Activated naive CD8-positive, alpha-beta T cell treated with anti-CD3 and anti-CD28 coated beads, Interleukin-2, amount 10 ng/mL, durations not matched to agents 7 days and 5 days (primary cell): ENCODE measurements at regions not wholly inside any gene's neighbourhood (a gene's known extent, or its start where the extent isn't known, plus 50 kb on each side); places are given as distances from the start of the nearest gene placed in this dataset.

Source experiments
- ATAC-seq: fragments of 150-1000 bp; cut with Tn5 transposase; one replicate; pipeline ENCODE4 v1.10.0; 2021; ENCODE audit warnings: low read depth, moderate library complexity
- POLR2A ChIA-PET: fragments of 350-600 bp; sonication (Branson Sonifier 250); formaldehyde crosslinking; loops from one replicate; lab custom pipeline; 2021; ENCODE audit warnings: antibody characterized with exemption; lab: Charles Lee
- DNase-seq: peaks from one replicate; pipeline ENCODE4 v3.0.0; 2021
- H3K27ac Mint-ChIP-seq: one replicate; pipeline ENCODE4 v1.8.0; 2022; ENCODE audit warnings: mild to moderate bottlenecking, mixed read lengths
- H3K27me3 Mint-ChIP-seq: one replicate; pipeline ENCODE4 v1.8.0; 2022; ENCODE audit warnings: mild to moderate bottlenecking, moderate library complexity, mixed read lengths
- H3K36me3 Mint-ChIP-seq: one replicate; pipeline ENCODE4 v1.8.0; 2021; ENCODE audit warnings: mild to moderate bottlenecking, mixed read lengths
- H3K4me1 Mint-ChIP-seq: one replicate; pipeline ENCODE4 v1.8.0; 2021; ENCODE audit warnings: mixed read lengths
- H3K4me3 Mint-ChIP-seq: one replicate; pipeline ENCODE4 v1.8.0; 2022; ENCODE audit warnings: mild to moderate bottlenecking, moderate library complexity, mixed read lengths
- H3K9me3 Mint-ChIP-seq: one replicate; pipeline ENCODE4 v1.8.0; 2021; ENCODE audit warnings: mixed read lengths

DNA sequence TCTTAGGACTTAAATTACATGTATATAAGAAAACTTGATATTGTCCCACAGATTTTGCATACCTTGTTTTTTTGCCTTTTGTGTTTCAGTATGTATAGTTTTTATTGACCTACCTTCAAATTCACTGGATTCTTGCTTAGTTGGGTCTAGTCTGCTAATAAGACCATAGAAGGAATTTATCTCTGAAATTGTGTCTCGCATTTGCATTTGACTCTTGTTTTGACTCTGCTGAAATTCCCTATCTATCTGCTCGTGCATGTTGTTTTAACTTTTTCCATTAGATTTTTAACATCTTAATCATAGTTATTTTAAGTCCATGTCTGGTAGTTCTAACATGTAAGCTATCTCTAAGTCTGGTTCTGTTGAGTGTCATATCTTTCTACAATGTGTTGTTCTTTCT is 163.9 kb downstream of the SCP2D1 start:
- no peak for DNase-seq
- no peak for ATAC-seq
- Mint-ChIP-seq H3K4me1 (no peaks in the 10 kb centered on the region), H3K36me3 (no peaks in the 10 kb centered on the region), H3K27ac (no peak overlapping the region), H3K4me3 (no peak overlapping the region), H3K9me3 (no peaks in the 10 kb centered on the region), H3K27me3 (no peaks in the 10 kb centered on the region)
- POLR2A ChIA-PET, result no interaction called here

GRCh38 chr20:18978311-18978710 is 164.7 kb downstream of the SCP2D1 start:
- ATAC-seq, result no peak
- Mint-ChIP-seq H3K4me3 (no peak overlapping the region), H3K27ac (no peak overlapping the region), H3K9me3 (no peaks in the 10 kb centered on the region), H3K36me3 (no peaks in the 10 kb centered on the region), H3K4me1 (no peaks in the 10 kb centered on the region), H3K27me3 (no peaks in the 10 kb centered on the region)
- POLR2A ChIA-PET, result no interaction called here
- DNase-seq, result no peak

DNA sequence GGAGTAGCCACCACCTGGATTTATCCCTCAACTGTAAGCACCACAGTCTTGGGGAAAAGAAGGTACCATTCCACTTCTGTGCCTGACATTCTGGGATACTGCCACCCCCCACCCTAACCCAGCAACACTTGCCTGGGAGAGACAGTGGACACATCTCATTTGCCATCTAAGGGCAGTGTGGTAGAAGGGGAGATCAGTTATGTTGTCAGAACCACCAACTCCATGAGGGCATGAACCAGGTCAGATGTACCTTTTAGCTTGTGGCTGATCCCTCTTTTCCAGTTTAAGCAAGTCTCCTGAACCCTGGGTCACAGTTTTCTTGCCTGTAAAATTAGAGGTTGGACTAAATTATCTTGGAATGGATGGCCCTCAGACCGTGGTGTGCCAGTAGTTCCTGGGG is 165.5 kb downstream of the SCP2D1 start:
- no peak overlapping the region for H3K4me3 Mint-ChIP-seq
- H3K27me3 Mint-ChIP-seq, result no peaks in the 10 kb centered on the region
- POLR2A ChIA-PET, result no interaction called here
- no peak for DNase-seq
- no peaks in the 10 kb centered on the region for H3K9me3 Mint-ChIP-seq
- no peak overlapping the region for H3K27ac Mint-ChIP-seq
- H3K36me3 Mint-ChIP-seq, result no peaks in the 10 kb centered on the region
- H3K4me1 Mint-ChIP-seq, result no peaks in the 10 kb centered on the region
- no peak for ATAC-seq

- Mint-ChIP-seq H3K27ac (no peak overlapping the region), H3K36me3 (no peaks in the 10 kb centered on the region), H3K27me3 (no peaks in the 10 kb centered on the region), H3K9me3 (no peaks in the 10 kb centered on the region), H3K4me3 (no peak overlapping the region), H3K4me1 (no peaks in the 10 kb centered on the region)
- ATAC-seq, result no peak
- POLR2A ChIA-PET, result no interaction called here
- DNase-seq, result no peak
Observed at GRCh38 chr20:18981962-18982539, 168.5 kb downstream of the SCP2D1 start.

GRCh38 chr20:18983796-18984195 is 170.2 kb downstream of the SCP2D1 start:
- Mint-ChIP-seq H3K36me3 (no peaks in the 10 kb centered on the region), H3K9me3 (no peaks in the 10 kb centered on the region), H3K27ac (no peak overlapping the region), H3K4me3 (no peak overlapping the region), H3K27me3 (no peaks in the 10 kb centered on the region), H3K4me1 (no peaks in the 10 kb centered on the region)
- no peak for DNase-seq
- POLR2A ChIA-PET, result no interaction called here
- ATAC-seq, result no peak

GRCh38 chr20:18984238-18985200 is 170.9 kb downstream of the SCP2D1 start:
- POLR2A ChIA-PET, result no interaction called here
- Mint-ChIP-seq H3K4me1 (no peaks in the 10 kb centered on the region), H3K27me3 (no peaks in the 10 kb centered on the region), H3K4me3 (no peak overlapping the region), H3K36me3 (no peaks in the 10 kb centered on the region), H3K27ac (no peak overlapping the region), H3K9me3 (no peaks in the 10 kb centered on the region)
- DNase-seq (no peak), ATAC-seq (no peak)

- Mint-ChIP-seq H3K4me3 (no peak overlapping the region), H3K27me3 (no peaks in the 10 kb centered on the region), H3K36me3 (no peaks in the 10 kb centered on the region), H3K9me3 (no peaks in the 10 kb centered on the region), H3K27ac (no peak overlapping the region), H3K4me1 (no peaks in the 10 kb centered on the region)
- POLR2A ChIA-PET, result no interaction called here
- no peak for DNase-seq
- ATAC-seq, result no peak
Observed at GRCh38 chr20:18985551-18985950, 172.0 kb downstream of the SCP2D1 start.

DNA sequence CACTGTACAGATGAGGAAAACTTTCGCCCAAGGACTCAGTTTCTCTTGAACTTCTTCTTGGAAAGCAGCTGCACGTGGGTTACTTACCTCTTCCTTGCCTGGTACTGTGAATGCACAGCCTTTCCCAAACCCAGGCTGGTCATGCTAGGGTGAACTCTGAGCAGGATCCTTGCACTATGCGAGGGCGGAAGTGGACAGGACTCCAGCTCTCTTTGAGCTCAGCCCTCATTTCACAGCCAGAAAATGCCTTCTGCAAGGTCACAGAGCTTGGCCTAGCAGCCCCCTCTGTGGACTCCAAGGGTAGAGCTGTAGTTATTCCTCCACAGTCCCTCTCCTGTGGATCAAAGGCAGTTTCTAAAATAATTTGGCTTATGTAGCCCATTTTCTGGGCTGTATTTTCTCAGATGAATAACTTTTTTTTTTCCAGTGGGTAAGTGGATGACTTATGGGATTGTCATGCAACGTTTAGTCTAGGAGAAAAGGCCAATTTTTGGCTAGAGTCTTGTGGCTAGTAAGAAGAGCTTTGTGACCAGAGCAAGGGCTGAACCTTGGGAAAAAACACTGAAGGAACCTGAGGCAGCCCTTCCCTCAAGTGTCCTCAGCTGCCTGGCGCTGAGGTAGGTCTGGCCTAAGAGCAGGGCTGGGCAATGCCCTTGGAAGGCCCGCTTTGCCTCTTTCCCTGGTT is 172.7 kb downstream of the SCP2D1 start:
- Mint-ChIP-seq H3K36me3 (no peaks in the 10 kb centered on the region), H3K27me3 (no peaks in the 10 kb centered on the region), H3K9me3 (no peaks in the 10 kb centered on the region), H3K4me1 (no peaks in the 10 kb centered on the region), H3K4me3 (no peak overlapping the region), H3K27ac (no peak overlapping the region)
- ATAC-seq (no peak), DNase-seq (no peak)
- POLR2A ChIA-PET, result no interaction called here

GRCh38 chr20:18986895-18987580 is 173.5 kb downstream of the SCP2D1 start:
- POLR2A ChIA-PET, result no interaction called here
- H3K4me1 Mint-ChIP-seq, result no peaks in the 10 kb centered on the region
- no peaks in the 10 kb centered on the region for H3K27me3 Mint-ChIP-seq
- H3K27ac Mint-ChIP-seq, result no peak overlapping the region
- H3K36me3 Mint-ChIP-seq, result no peaks in the 10 kb centered on the region
- DNase-seq, result no peak
- H3K9me3 Mint-ChIP-seq, result no peaks in the 10 kb centered on the region
- no peak for ATAC-seq
- no peak overlapping the region for H3K4me3 Mint-ChIP-seq

DNA sequence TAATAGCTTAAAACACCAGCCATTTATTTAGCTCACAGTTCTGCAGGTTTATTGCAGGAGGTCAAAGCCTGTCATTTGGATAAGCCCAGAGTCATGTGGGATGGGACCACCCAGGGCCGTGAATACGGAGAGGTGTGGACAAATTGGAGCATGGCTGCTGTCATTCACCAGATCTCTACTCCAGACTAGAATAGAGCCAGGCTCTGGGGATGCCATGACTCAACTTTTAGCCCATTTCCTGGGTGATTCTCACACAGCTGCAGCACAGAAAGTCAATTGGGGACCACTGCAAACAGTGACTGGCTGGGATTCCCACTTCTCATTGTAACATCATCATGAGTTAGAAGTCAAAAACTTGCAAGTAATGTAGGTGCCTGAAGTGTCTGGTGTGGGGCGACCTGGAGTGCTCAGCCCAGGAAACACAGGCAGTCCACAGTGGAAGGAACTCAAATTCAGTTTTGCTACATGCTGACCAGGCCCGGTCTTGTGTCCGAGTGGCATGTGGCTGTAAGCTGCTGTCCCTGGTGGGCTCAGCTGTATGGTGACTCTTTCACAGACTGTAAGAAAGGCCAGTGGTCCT is 174.3 kb downstream of the SCP2D1 start:
- POLR2A ChIA-PET, result no interaction called here
- Mint-ChIP-seq H3K27ac (no peak overlapping the region), H3K36me3 (no peaks in the 10 kb centered on the region), H3K9me3 (no peaks in the 10 kb centered on the region), H3K4me3 (no peak overlapping the region), H3K27me3 (no peaks in the 10 kb centered on the region), H3K4me1 (no peaks in the 10 kb centered on the region)
- DNase-seq (no peak), ATAC-seq (no peak)

DNA sequence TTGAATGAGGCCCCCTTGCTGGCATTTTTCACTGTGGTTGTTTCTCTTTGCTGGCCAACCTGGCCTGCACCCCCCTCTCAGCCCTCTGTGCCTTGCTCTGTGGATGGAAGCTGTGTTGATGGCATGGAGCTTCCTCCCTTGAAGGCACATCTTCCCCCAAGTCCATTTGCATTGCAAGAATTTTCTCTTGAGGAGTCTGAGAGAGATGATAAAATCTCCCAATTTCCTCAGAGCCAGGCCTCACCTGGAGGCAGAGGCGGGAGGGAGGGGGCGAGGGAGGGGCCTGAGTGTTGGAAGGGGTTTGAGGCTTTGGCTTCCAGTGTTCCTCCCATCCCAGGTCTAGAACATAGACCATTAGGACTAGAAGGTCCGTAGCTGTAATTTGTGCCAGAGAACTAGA is 175.1 kb downstream of the SCP2D1 start:
- ATAC-seq (no peak), DNase-seq (no peak)
- H3K9me3 Mint-ChIP-seq, result no peaks in the 10 kb centered on the region
- H3K4me3 Mint-ChIP-seq, result no peak overlapping the region
- POLR2A ChIA-PET, result no interaction called here
- no peaks in the 10 kb centered on the region for H3K27me3 Mint-ChIP-seq
- no peak overlapping the region for H3K27ac Mint-ChIP-seq
- no peaks in the 10 kb centered on the region for H3K36me3 Mint-ChIP-seq
- H3K4me1 Mint-ChIP-seq, result no peaks in the 10 kb centered on the region

DNA sequence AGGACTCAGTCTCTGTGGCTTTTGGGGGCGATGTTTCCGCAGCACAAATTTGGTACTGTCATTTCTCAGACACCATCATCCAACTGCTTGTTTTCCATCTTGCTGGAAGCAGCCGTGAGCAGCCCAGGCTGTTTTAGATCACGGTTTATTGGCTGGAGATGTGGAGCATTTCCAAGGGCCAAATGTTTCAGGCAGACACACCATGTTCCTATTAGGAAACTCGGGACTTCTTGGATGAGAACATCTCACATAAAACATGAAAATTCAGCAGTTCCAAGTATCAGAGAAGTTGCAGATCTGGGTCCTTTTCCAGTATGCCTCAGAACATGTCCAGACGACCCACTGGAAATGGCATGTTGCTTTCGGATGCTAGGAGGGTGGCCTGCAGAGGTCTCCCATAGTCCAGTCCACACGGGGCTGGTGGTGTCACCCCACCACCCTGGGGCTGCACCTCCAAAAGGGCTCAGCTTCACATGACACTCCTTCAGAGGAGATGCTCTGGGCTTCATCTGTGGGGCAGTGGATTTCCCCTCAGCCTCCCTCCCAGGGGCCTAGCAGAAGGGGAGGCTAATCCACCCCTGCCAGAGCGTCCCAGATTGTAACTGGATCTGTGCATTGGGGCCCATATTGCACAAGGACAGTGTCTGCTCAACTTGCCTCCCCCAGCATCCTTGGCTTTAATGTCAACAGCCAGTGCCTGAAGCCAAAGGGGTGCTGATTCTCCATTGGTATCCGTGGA is 176.3 kb downstream of the SCP2D1 start:
- no peak for DNase-seq
- Mint-ChIP-seq H3K27ac (no peak overlapping the region), H3K4me1 (no peaks in the 10 kb centered on the region), H3K9me3 (no peaks in the 10 kb centered on the region), H3K36me3 (no peaks in the 10 kb centered on the region), H3K4me3 (no peak overlapping the region), H3K27me3 (no peaks in the 10 kb centered on the region)
- no peak for ATAC-seq
- POLR2A ChIA-PET, result no interaction called here

- DNase-seq (no peak), ATAC-seq (no peak)
- Mint-ChIP-seq H3K4me3 (no peak overlapping the region), H3K9me3 (no peaks in the 10 kb centered on the region), H3K27ac (no peak overlapping the region), H3K4me1 (no peaks in the 10 kb centered on the region), H3K36me3 (no peaks in the 10 kb centered on the region), H3K27me3 (no peaks in the 10 kb centered on the region)
- POLR2A ChIA-PET, result no interaction called here
Observed at GRCh38 chr20:18991012-18991411, 177.4 kb downstream of the SCP2D1 start.
